ENCODE measurements at regions not wholly inside any gene's neighbourhood (a gene's known extent, or its start where the extent isn't known, plus 50 kb on each side); places are given as distances from the start of the nearest gene placed in this dataset.

DNA sequence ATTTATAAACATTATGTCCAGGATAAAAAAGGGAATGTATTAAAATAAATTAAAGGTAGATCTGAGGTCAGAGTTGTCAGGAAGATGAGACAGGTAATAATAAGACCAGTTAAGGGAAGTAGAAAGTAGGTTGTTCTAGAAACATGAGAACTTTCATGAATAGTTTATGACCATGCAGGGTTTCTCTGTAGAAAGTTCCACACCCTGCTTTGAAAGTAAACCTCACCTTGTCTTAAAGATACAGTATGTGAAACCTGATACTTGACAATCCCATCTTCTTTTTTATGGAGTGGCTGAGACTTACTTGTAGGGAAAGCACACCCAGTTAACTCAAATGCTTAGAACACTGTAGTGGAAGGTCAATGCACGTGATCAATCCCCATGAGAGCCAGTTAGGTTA, 260.6 kb upstream of the ZNF462 start:
- peaks cover 15% of the 10 kb centered on the region for H3K9me3 ChIP-seq (ENCODE audit: insufficient read depth, low read length)
- no peaks in the 10 kb centered on the region for H3K4me1 ChIP-seq (ENCODE audit: insufficient read depth, insufficient read length)
- no peak for TF ChIP-seq ZNF274 (IDR thresholded peaks at IDR 0.05; ENCODE audit: low read depth, low read length)
- no peak for TF ChIP-seq YY1 (IDR thresholded peaks at IDR 0.05; ENCODE audit: insufficient read depth, insufficient read length)
- TF ChIP-seq SUZ12 (IDR thresholded peaks at IDR 0.05; ENCODE audit: extremely low read depth, insufficient read depth, insufficient read length), result no peak
- no peaks in the 10 kb centered on the region for H3K36me3 ChIP-seq (ENCODE audit: insufficient read depth, insufficient read length, low read length)
- H3K27me3 ChIP-seq (ENCODE audit: insufficient read depth, insufficient read length), result no peaks in the 10 kb centered on the region
- H3K4me3 ChIP-seq (ENCODE audit: insufficient read length, low read depth), result no peak overlapping the region
- no peak for DNase-seq (ENCODE audit: low read depth, low spot score)
- H3K9ac ChIP-seq (ENCODE audit: insufficient read length, low read depth), result no peak overlapping the region

DNA sequence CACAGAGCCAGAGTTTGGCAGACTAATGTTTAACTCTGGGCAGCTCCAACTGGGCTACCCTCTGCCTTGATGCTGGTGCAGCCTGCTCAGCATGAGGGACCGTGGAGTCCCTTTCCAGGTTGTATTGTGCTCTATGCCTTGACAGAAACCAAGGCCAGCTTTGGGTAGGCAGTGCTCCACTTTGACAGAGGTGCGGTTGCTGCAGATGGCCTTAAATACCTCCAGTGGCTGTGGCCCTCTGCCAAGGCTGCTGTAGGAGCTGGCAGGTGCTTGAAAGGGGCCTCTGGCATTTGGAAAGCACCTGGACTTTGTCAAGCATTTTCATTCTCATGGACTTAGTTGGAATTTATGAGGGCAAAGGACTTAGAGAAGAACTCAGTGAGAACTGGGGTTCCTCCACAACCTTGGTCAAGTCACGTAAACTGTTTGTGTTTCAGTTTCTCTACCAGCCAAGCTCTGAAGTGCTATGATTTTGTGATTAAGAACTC, 249.7 kb upstream of the ZNF462 start:
- no peaks in the 10 kb centered on the region for H3K4me1 ChIP-seq (ENCODE audit: insufficient read depth, insufficient read length)
- no peaks in the 10 kb centered on the region for H3K36me3 ChIP-seq (ENCODE audit: insufficient read depth, insufficient read length, low read length)
- no peaks in the 10 kb centered on the region for H3K27me3 ChIP-seq (ENCODE audit: insufficient read depth, insufficient read length)
- TF ChIP-seq SUZ12 (IDR thresholded peaks at IDR 0.05; ENCODE audit: extremely low read depth, insufficient read depth, insufficient read length) (no peak), ZNF274 (IDR thresholded peaks at IDR 0.05; ENCODE audit: low read depth, low read length) (no peak), YY1 (IDR thresholded peaks at IDR 0.05; ENCODE audit: insufficient read depth, insufficient read length) (no peak)
- DNase-seq (ENCODE audit: low read depth, low spot score), result no peak
- H3K9ac ChIP-seq (ENCODE audit: insufficient read length, low read depth), result no peak overlapping the region
- no peaks in the 10 kb centered on the region for H3K9me3 ChIP-seq (ENCODE audit: insufficient read depth, low read length)
- no peak overlapping the region for H3K4me3 ChIP-seq (ENCODE audit: insufficient read length, low read depth)

DNA sequence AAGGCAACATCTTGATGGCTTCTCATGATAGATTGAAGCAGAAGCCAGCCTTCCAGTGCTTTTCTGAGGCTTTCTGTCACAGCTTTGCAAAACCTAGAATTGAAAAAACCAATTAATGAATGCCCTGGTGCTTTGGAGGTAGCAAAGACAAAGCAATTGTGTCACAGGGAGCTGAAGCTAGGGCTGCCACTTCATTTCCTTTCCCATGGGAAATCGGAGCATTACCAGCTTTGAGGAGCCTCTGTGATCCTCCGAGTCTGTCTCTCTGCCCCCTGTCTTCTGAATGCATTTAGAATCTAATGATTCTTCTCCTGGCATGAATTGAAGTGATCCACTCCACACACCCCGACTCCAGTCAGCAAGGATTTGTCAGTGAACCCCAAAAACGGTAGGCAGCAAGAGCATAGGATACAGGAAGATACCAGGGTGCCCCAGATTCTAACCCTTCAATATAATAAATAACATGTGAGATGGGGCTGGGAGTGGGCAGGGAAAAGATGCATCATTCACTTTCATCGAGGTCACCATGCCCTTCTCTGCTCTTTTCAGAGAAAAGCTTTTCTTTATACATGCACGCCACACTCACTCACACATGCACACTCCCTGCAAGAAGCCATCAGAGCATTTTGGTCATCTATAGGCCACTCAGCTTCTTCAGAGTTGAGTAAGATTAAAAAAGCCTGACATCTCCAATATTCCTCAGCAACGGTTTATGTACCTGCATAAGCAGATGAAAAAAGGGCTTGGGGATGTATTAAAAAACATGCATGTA, 247.7 kb upstream of the ZNF462 start:
- H3K36me3 ChIP-seq (ENCODE audit: insufficient read depth, insufficient read length, low read length), result no peaks in the 10 kb centered on the region
- H3K27me3 ChIP-seq (ENCODE audit: insufficient read depth, insufficient read length), result no peaks in the 10 kb centered on the region
- no peak for TF ChIP-seq ZNF274 (IDR thresholded peaks at IDR 0.05; ENCODE audit: low read depth, low read length)
- TF ChIP-seq SUZ12 (IDR thresholded peaks at IDR 0.05; ENCODE audit: extremely low read depth, insufficient read depth, insufficient read length), result no peak
- TF ChIP-seq YY1 (IDR thresholded peaks at IDR 0.05; ENCODE audit: insufficient read depth, insufficient read length), result no peak
- no peaks in the 10 kb centered on the region for H3K9me3 ChIP-seq (ENCODE audit: insufficient read depth, low read length)
- DNase-seq (ENCODE audit: low read depth, low spot score), result no peak
- H3K4me1 ChIP-seq (ENCODE audit: insufficient read depth, insufficient read length), result no peaks in the 10 kb centered on the region
- H3K9ac ChIP-seq (ENCODE audit: insufficient read length, low read depth), result no peak overlapping the region
- H3K4me3 ChIP-seq (ENCODE audit: insufficient read length, low read depth), result no peak overlapping the region

DNA sequence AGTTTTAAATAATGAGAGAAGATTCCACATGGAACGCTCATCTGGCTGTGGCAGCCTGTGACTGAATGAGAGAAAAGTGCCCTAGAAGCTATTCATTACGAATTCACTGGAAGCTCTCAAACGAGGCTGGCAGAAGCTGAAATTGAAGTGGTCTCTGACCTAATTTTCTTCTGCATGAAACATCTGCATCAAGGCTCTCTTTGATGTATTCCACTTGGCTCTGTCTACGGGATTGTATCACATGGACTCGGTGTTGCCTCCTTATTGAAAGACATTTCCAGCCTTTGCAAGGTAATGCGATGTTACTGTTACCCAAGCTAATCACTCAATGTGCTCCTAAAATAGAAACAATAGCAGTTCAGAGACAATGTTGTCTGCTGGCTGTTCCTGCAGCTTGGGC, 246.9 kb upstream of the ZNF462 start:
- no peaks in the 10 kb centered on the region for H3K27me3 ChIP-seq (ENCODE audit: insufficient read depth, insufficient read length)
- no peak for DNase-seq (ENCODE audit: low read depth, low spot score)
- H3K9ac ChIP-seq (ENCODE audit: insufficient read length, low read depth), result no peak overlapping the region
- no peaks in the 10 kb centered on the region for H3K36me3 ChIP-seq (ENCODE audit: insufficient read depth, insufficient read length, low read length)
- TF ChIP-seq ZNF274 (IDR thresholded peaks at IDR 0.05; ENCODE audit: low read depth, low read length) (no peak), SUZ12 (IDR thresholded peaks at IDR 0.05; ENCODE audit: extremely low read depth, insufficient read depth, insufficient read length) (no peak), YY1 (IDR thresholded peaks at IDR 0.05; ENCODE audit: insufficient read depth, insufficient read length) (no peak)
- no peak overlapping the region for H3K4me3 ChIP-seq (ENCODE audit: insufficient read length, low read depth)
- H3K4me1 ChIP-seq (ENCODE audit: insufficient read depth, insufficient read length), result no peaks in the 10 kb centered on the region
- no peaks in the 10 kb centered on the region for H3K9me3 ChIP-seq (ENCODE audit: insufficient read depth, low read length)

DNA sequence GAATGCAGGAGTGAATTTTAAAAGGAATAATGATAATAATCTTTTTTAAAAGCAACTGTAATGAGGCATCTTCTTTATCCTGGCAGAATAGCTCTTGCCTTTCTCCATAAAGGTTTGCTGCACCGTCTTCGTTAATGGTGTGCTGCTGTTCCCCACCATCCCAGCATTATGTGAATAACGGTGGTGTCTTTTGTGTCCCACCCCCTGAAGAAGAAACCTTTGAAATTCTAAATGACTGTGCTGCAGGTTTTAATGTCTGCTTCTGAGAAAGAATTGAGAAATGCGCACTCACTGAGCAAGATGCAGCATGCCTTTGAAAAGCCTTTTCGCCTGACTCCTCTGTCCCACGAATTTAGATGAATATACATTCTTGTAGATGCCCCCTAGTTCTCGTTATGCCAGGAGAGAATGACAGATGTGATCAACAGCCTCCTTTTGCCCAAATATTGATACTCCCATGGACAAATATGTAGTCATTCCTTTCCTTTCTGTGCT, 246.1 kb upstream of the ZNF462 start:
- Histone ChIP-seq H3K9me3 (ENCODE audit: insufficient read depth, low read length) (no peaks in the 10 kb centered on the region), H3K4me1 (ENCODE audit: insufficient read depth, insufficient read length) (no peaks in the 10 kb centered on the region), H3K9ac (ENCODE audit: insufficient read length, low read depth) (no peak overlapping the region), H3K36me3 (ENCODE audit: insufficient read depth, insufficient read length, low read length) (no peaks in the 10 kb centered on the region), H3K4me3 (ENCODE audit: insufficient read length, low read depth) (no peak overlapping the region), H3K27me3 (ENCODE audit: insufficient read depth, insufficient read length) (no peaks in the 10 kb centered on the region)
- TF ChIP-seq SUZ12 (IDR thresholded peaks at IDR 0.05; ENCODE audit: extremely low read depth, insufficient read depth, insufficient read length) (no peak), ZNF274 (IDR thresholded peaks at IDR 0.05; ENCODE audit: low read depth, low read length) (no peak), YY1 (IDR thresholded peaks at IDR 0.05; ENCODE audit: insufficient read depth, insufficient read length) (no peak)
- DNase-seq (ENCODE audit: low read depth, low spot score), result no peak

- no peaks in the 10 kb centered on the region for H3K27me3 ChIP-seq (ENCODE audit: insufficient read depth, insufficient read length)
- no peak for DNase-seq (ENCODE audit: low read depth, low spot score)
- no peaks in the 10 kb centered on the region for H3K4me1 ChIP-seq (ENCODE audit: insufficient read depth, insufficient read length)
- no peaks in the 10 kb centered on the region for H3K36me3 ChIP-seq (ENCODE audit: insufficient read depth, insufficient read length, low read length)
- H3K9me3 ChIP-seq (ENCODE audit: insufficient read depth, low read length), result no peaks in the 10 kb centered on the region
- no peak overlapping the region for H3K9ac ChIP-seq (ENCODE audit: insufficient read length, low read depth)
- TF ChIP-seq YY1 (IDR thresholded peaks at IDR 0.05; ENCODE audit: insufficient read depth, insufficient read length), result no peak
- TF ChIP-seq SUZ12 (IDR thresholded peaks at IDR 0.05; ENCODE audit: extremely low read depth, insufficient read depth, insufficient read length), result no peak
- TF ChIP-seq ZNF274 (IDR thresholded peaks at IDR 0.05; ENCODE audit: low read depth, low read length), result no peak
- H3K4me3 ChIP-seq (ENCODE audit: insufficient read length, low read depth), result no peak overlapping the region
Observed at GRCh38 chr9:106619211-106619610, 243.8 kb upstream of the ZNF462 start.

- no peak overlapping the region for H3K9ac ChIP-seq (ENCODE audit: insufficient read length, low read depth)
- H3K9me3 ChIP-seq (ENCODE audit: insufficient read depth, low read length), result no peaks in the 10 kb centered on the region
- TF ChIP-seq SUZ12 (IDR thresholded peaks at IDR 0.05; ENCODE audit: extremely low read depth, insufficient read depth, insufficient read length) (no peak), ZNF274 (IDR thresholded peaks at IDR 0.05; ENCODE audit: low read depth, low read length) (no peak), YY1 (IDR thresholded peaks at IDR 0.05; ENCODE audit: insufficient read depth, insufficient read length) (no peak)
- no peak for DNase-seq (ENCODE audit: low read depth, low spot score)
- H3K36me3 ChIP-seq (ENCODE audit: insufficient read depth, insufficient read length, low read length), result no peaks in the 10 kb centered on the region
- H3K4me1 ChIP-seq (ENCODE audit: insufficient read depth, insufficient read length), result no peaks in the 10 kb centered on the region
- H3K27me3 ChIP-seq (ENCODE audit: insufficient read depth, insufficient read length), result no peaks in the 10 kb centered on the region
- no peak overlapping the region for H3K4me3 ChIP-seq (ENCODE audit: insufficient read length, low read depth)
Observed at GRCh38 chr9:106620081-106620480, 242.9 kb upstream of the ZNF462 start.
